Neural progenitor cell (in vitro differentiated cells): ENCODE measurements at regions not wholly inside any gene's neighbourhood (a gene's known extent, or its start where the extent isn't known, plus 50 kb on each side); places are given as distances from the start of the nearest gene placed in this dataset.

Experiments used
- DNase-seq: peaks from one replicate; pipeline ENCODE4 v3.0.0-alpha.2; 2016; ENCODE audit warnings: low spot score
- H2AFZ ChIP-seq: fragments of 200-600 bp; sonication (generic); replicated peaks from 2 replicates; pipeline ENCODE4 v1.6.1; 2016; ENCODE audit warnings: antibody characterized with exemption
- H3F3A ChIP-seq: fragments of 200-600 bp; sonication (generic); 2 replicates; pipeline ENCODE4 v1.6.1; 2016; ENCODE audit warnings: antibody characterized with exemption, low read depth
- H3K27ac ChIP-seq: fragments of 200-600 bp; sonication (generic); 2 replicates; pipeline ENCODE4 v1.5.1; 2016; ENCODE audit warnings: mild to moderate bottlenecking
- H3K27me3 ChIP-seq: fragments of 200-600 bp; sonication (generic); 2 replicates; pipeline ENCODE4 v1.6.1; 2016; ENCODE audit warnings: mild to moderate bottlenecking, moderate library complexity
- H3K36me3 ChIP-seq: fragments of 200-600 bp; sonication (generic); 2 replicates; pipeline ENCODE4 v1.5.1; 2016
- H3K4me1 ChIP-seq: fragments of 200-600 bp; sonication (generic); 2 replicates; pipeline ENCODE4 v1.6.1; 2016; ENCODE audit warnings: mixed run types
- H3K4me2 ChIP-seq: fragments of 200-600 bp; sonication (generic); 2 replicates; pipeline ENCODE4 v1.6.1; 2016
- H3K4me3 ChIP-seq: fragments of 200-600 bp; sonication (generic); 2 replicates; pipeline ENCODE4 v1.5.1; 2016
- H3K79me2 ChIP-seq: fragments of 200-600 bp; sonication (generic); 2 replicates; pipeline ENCODE4 v1.6.1; 2016; ENCODE audit warnings: low read depth
- H3K9ac ChIP-seq: fragments of 200-600 bp; sonication (generic); 2 replicates; pipeline ENCODE4 v1.6.1; 2016
- H3K9me3 ChIP-seq: fragments of 200-600 bp; sonication (generic); 2 replicates; pipeline ENCODE4 v1.5.1; 2016; ENCODE audit warnings: low read depth
- H4K20me1 ChIP-seq: fragments of 200-600 bp; sonication (generic); 2 replicates; pipeline ENCODE4 v1.6.1; 2016; ENCODE audit warnings: low read depth
- H3K27ac Mint-ChIP-seq: 3 replicates; pipeline ENCODE4 v1.8.0; 2021; ENCODE audit warnings: mixed read lengths
- H3K27me3 Mint-ChIP-seq: 2 replicates; pipeline ENCODE4 v1.8.0; 2022; ENCODE audit warnings: low read depth, mild to moderate bottlenecking, inconsistent platforms, moderate library complexity, mixed read lengths; ENCODE audit not compliant: insufficient read depth
- H3K36me3 Mint-ChIP-seq: 3 replicates; pipeline ENCODE4 v1.8.0; 2021; ENCODE audit warnings: mixed read lengths
- H3K4me1 Mint-ChIP-seq: 3 replicates; pipeline ENCODE4 v1.8.0; 2021; ENCODE audit warnings: mixed read lengths
- H3K4me3 Mint-ChIP-seq: 3 replicates; pipeline ENCODE4 v1.8.0; 2021; ENCODE audit warnings: mild to moderate bottlenecking, moderate library complexity, mixed read lengths
- H3K9me3 Mint-ChIP-seq: 3 replicates; pipeline ENCODE4 v1.8.0; 2020; ENCODE audit warnings: mixed read lengths
- EZH2 ChIP-seq: fragments of 200-600 bp; sonication (generic); IDR thresholded peaks from 2 replicates; pipeline ENCODE4 v1.6.1; 2017; ENCODE audit warnings: antibody characterized with exemption, mild to moderate bottlenecking, moderate library complexity
- EZH2phosphoT487 ChIP-seq: fragments of 200-600 bp; sonication (generic); IDR thresholded peaks from 2 replicates; pipeline ENCODE4 v1.6.1; 2017; ENCODE audit warnings: antibody characterized with exemption
- TF ChIP-seq, protein P1 (sequence below): fragments of 200-600 bp; sonication (generic); IDR thresholded peaks from 2 replicates; pipeline ENCODE4 v1.5.1; 2017; ENCODE audit warnings: antibody characterized with exemption, mild to moderate bottlenecking

DNA sequence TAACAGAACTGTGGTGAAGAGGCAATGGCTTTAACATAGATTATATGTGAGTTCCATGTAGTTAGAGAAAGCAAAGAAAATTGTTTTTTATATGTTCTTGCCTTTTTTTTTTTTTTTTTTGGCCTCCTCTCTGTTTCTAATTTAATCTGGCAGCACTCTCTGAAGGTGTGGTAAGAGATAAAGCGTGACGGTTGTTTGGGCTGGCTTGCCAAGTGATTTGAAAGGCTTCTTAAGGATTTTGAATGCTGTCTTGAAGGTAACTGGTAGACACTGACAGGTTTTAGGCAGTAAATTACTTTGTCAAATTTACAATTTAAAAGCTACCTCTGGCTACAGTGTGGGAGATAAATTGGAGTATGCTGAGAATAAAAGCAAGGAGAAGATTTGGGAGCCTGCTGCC lies 269.3 kb upstream of the HS3ST1 start:
- no peak overlapping the region for H3K27ac Mint-ChIP-seq
- peaks cover 10% of the 10 kb centered on the region for H3K9me3 Mint-ChIP-seq
- Histone ChIP-seq H3K9ac (no peak overlapping the region), H3K9me3 (no peaks in the 10 kb centered on the region), H3K27ac (no peak overlapping the region), H4K20me1 (no peaks in the 10 kb centered on the region), H3K4me2 (no peak overlapping the region), H3K79me2 (no peaks in the 10 kb centered on the region), H3K27me3 (no peaks in the 10 kb centered on the region), H2AFZ (no peak overlapping the region), H3K4me3 (no peak overlapping the region), H3F3A (no peaks in the 10 kb centered on the region), H3K36me3 (no peaks in the 10 kb centered on the region), H3K4me1 (no peaks in the 10 kb centered on the region)
- peaks cover 1% of the 10 kb centered on the region for H3K36me3 Mint-ChIP-seq
- no peak overlapping the region for H3K4me3 Mint-ChIP-seq
- TF ChIP-seq, protein P1, sequence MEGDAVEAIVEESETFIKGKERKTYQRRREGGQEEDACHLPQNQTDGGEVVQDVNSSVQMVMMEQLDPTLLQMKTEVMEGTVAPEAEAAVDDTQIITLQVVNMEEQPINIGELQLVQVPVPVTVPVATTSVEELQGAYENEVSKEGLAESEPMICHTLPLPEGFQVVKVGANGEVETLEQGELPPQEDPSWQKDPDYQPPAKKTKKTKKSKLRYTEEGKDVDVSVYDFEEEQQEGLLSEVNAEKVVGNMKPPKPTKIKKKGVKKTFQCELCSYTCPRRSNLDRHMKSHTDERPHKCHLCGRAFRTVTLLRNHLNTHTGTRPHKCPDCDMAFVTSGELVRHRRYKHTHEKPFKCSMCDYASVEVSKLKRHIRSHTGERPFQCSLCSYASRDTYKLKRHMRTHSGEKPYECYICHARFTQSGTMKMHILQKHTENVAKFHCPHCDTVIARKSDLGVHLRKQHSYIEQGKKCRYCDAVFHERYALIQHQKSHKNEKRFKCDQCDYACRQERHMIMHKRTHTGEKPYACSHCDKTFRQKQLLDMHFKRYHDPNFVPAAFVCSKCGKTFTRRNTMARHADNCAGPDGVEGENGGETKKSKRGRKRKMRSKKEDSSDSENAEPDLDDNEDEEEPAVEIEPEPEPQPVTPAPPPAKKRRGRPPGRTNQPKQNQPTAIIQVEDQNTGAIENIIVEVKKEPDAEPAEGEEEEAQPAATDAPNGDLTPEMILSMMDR, result no peak
- TF ChIP-seq EZH2phosphoT487 (no peak), EZH2 (no peak)
- no peaks in the 10 kb centered on the region for H3K4me1 Mint-ChIP-seq
- no peak for DNase-seq
- no peaks in the 10 kb centered on the region for H3K27me3 Mint-ChIP-seq

DNA sequence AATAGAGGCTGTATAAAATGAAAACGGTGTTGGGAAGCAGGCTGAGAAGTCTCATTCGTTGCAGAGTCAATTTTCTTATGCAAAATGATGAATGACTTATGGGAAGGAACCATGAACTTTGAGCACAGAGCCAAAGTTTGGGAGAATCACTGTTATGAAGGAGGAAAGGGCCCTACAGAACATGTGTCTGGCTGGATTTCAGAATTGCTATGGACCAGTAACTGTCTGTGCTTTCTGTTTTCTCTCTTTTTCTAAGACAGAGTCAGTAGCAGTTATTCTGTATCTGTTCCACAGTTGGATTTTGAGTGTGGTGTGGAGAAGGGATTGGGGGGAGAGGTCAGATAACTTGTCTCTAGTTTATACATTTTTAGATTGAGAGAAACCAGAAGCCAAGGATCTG lies 265.0 kb upstream of the HS3ST1 start:
- H3K27me3 Mint-ChIP-seq, result no peaks in the 10 kb centered on the region
- Histone ChIP-seq H3K4me2 (no peak overlapping the region), H4K20me1 (no peaks in the 10 kb centered on the region), H3K27me3 (no peaks in the 10 kb centered on the region), H3K9ac (no peak overlapping the region), H3F3A (no peaks in the 10 kb centered on the region), H3K79me2 (no peaks in the 10 kb centered on the region), H3K36me3 (no peaks in the 10 kb centered on the region), H3K4me3 (no peak overlapping the region), H3K9me3 (no peaks in the 10 kb centered on the region), H3K4me1 (no peaks in the 10 kb centered on the region), H3K27ac (no peak overlapping the region), H2AFZ (no peak overlapping the region)
- no peak overlapping the region for H3K27ac Mint-ChIP-seq
- no peaks in the 10 kb centered on the region for H3K4me1 Mint-ChIP-seq
- H3K36me3 Mint-ChIP-seq, result peaks cover 1% of the 10 kb centered on the region
- peaks cover 14% of the 10 kb centered on the region for H3K9me3 Mint-ChIP-seq
- DNase-seq, result no peak
- no peak overlapping the region for H3K4me3 Mint-ChIP-seq
- TF ChIP-seq EZH2phosphoT487, result no peak
- TF ChIP-seq, protein P1, result no peak
- no peak for TF ChIP-seq EZH2

DNA sequence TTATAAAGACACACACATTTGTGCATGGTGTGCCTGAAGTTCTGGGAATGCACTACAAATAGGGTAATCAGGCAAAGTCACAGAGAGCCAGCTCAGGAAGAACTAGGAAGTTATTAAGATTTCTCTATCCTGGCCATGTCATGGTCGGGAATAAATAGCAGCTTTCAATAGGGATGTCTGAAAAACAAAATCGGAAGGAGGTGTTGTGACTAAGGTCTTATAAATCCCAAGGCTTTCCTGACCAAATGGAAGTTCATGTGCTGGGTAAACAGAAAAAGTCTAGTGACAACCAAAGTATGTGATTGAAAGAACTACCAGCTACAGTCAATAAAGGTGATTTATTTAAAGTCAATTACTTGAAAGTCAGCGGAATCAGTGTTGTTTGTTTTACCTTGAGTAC lies 262.5 kb upstream of the HS3ST1 start:
- H3K4me2 ChIP-seq, result no peak overlapping the region
- no peaks in the 10 kb centered on the region for H3K27me3 Mint-ChIP-seq
- no peak overlapping the region for H3K4me3 Mint-ChIP-seq
- H3K9me3 Mint-ChIP-seq, result peaks cover 14% of the 10 kb centered on the region
- no peak overlapping the region for H3K4me3 ChIP-seq
- no peak overlapping the region for H3K9ac ChIP-seq
- no peak overlapping the region for H2AFZ ChIP-seq
- no peaks in the 10 kb centered on the region for H4K20me1 ChIP-seq
- H3K36me3 Mint-ChIP-seq, result peaks cover 1% of the 10 kb centered on the region
- no peaks in the 10 kb centered on the region for H3K4me1 ChIP-seq
- no peak overlapping the region for H3K27ac ChIP-seq
- no peak overlapping the region for H3K27ac Mint-ChIP-seq
- no peaks in the 10 kb centered on the region for H3K4me1 Mint-ChIP-seq
- H3K79me2 ChIP-seq, result no peaks in the 10 kb centered on the region
- H3F3A ChIP-seq, result no peaks in the 10 kb centered on the region
- no peaks in the 10 kb centered on the region for H3K36me3 ChIP-seq
- H3K9me3 ChIP-seq, result no peaks in the 10 kb centered on the region
- H3K27me3 ChIP-seq, result no peaks in the 10 kb centered on the region
- no peak for TF ChIP-seq EZH2phosphoT487
- TF ChIP-seq, protein P1, result no peak
- DNase-seq, result no peak

DNA sequence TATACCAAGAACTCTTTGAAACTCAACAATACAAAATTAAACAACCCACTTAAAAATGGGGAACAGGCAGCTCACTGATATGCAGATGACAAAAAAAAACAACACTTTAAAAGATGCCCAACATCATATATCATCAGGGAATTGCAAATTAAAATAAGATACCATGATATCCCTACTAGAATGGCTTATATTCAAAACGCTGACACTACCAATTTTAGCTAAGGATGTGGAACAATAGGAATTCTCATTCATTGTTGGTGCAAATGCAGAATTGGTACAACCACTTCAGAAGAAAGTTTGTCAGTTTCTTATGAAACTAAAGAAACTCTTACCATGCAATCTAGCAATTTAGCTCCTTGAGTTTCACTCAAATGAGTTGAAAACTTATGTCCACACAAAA lies 259.0 kb upstream of the HS3ST1 start:
- H3K9ac ChIP-seq, result no peak overlapping the region
- H3K79me2 ChIP-seq, result no peaks in the 10 kb centered on the region
- TF ChIP-seq, protein P1, result no peak
- TF ChIP-seq EZH2phosphoT487, result no peak
- TF ChIP-seq EZH2, result no peak
- Mint-ChIP-seq H3K36me3 (no peaks in the 10 kb centered on the region), H3K27me3 (no peaks in the 10 kb centered on the region), H3K9me3 (peaks cover 1% of the 10 kb centered on the region), H3K4me3 (no peak overlapping the region), H3K4me1 (peaks cover 8% of the 10 kb centered on the region), H3K27ac (no peak overlapping the region)
- no peak for DNase-seq
- no peaks in the 10 kb centered on the region for H3F3A ChIP-seq
- H3K27me3 ChIP-seq, result no peaks in the 10 kb centered on the region
- no peaks in the 10 kb centered on the region for H4K20me1 ChIP-seq
- H2AFZ ChIP-seq, result no peak overlapping the region
- no peak overlapping the region for H3K4me3 ChIP-seq
- no peaks in the 10 kb centered on the region for H3K9me3 ChIP-seq
- H3K27ac ChIP-seq, result no peak overlapping the region
- H3K4me2 ChIP-seq, result no peak overlapping the region
- H3K36me3 ChIP-seq, result no peaks in the 10 kb centered on the region
- peaks cover 10% of the 10 kb centered on the region for H3K4me1 ChIP-seq
